ENCODE measurements at regions not wholly inside any gene's neighbourhood (a gene's known extent, or its start where the extent isn't known, plus 50 kb on each side); places are given as distances from the start of the nearest gene placed in this dataset.

DNA sequence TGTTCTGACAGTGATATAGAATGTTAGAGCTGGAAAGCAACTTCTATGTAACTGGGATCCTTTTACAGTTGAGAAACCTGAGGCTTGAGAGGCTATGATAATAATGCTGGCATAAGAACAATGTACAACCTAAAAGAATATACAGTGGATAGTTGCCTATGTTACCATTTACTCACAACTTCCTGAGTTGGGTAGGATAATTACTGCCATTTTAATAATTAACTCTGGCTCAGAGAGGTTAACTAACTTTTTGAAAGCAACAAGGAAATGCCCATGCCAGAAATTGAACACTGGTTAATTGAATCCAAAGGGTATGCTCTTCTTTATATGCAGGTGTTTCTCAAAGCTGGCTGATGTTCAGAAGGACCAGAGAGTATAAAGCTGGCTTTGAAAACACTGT lies 530.7 kb upstream of the MAP3K7 start:
- Histone ChIP-seq H3K36me3 (ENCODE audit: control insufficient read depth in 3 of 3, insufficient read depth in 3 of 3, low read length in 3 of 3) (no peaks in the 10 kb centered on the region), H3K9ac (ENCODE audit: low read depth in 1 of 3, low read length in 3 of 3) (no peak overlapping the region), H3K9me3 (ENCODE audit: control insufficient read depth in 3 of 3, low read length in 3 of 3) (no peaks in the 10 kb centered on the region), H3K27me3 (ENCODE audit: control insufficient read depth in 3 of 3, insufficient read depth in 3 of 3, low read length in 3 of 3) (no peaks in the 10 kb centered on the region), H3K27ac (ENCODE audit: low read depth, low read length) (no peak overlapping the region), H3K4me1 (ENCODE audit: control insufficient read depth in 3 of 3, insufficient read depth in 3 of 3, low read length in 3 of 3) (no peaks in the 10 kb centered on the region), H3K4me3 (ENCODE audit: low read length in 3 of 3) (no peak overlapping the region)

DNA sequence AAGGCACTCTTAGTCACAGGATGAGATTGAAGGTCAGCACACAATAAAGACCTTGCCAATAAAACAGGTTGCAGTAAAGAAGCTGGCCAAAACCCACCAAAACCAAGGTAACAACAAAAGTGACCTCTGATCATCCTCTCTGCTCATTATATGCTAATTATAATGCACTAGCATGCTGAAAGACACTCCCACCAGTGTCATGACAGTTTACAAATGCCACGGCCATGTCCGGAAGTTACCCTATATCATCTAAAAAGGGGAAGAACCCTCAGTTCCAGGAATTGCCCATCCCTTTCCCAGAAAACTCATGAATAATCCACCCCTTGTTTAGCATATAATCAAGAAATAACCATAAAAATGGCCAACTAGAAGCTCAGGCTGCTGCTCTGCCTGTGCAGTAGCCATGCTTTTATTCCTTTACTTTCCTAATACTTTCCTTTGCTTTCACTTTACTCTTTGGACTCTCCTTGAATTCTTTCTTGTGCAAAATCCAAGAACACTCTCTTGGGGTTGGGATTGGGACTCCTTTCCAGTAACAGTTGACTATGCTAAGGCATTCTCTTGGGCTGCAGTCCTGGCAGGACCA lies 527.3 kb upstream of the MAP3K7 start:
- H3K4me3 ChIP-seq (ENCODE audit: low read length in 3 of 3) = no peak overlapping the region
- no peaks in the 10 kb centered on the region for H3K36me3 ChIP-seq (ENCODE audit: control insufficient read depth in 3 of 3, insufficient read depth in 3 of 3, low read length in 3 of 3)
- no peak overlapping the region for H3K27ac ChIP-seq (ENCODE audit: low read depth, low read length)
- no peaks in the 10 kb centered on the region for H3K4me1 ChIP-seq (ENCODE audit: control insufficient read depth in 3 of 3, insufficient read depth in 3 of 3, low read length in 3 of 3)
- H3K27me3 ChIP-seq (ENCODE audit: control insufficient read depth in 3 of 3, insufficient read depth in 3 of 3, low read length in 3 of 3) = no peaks in the 10 kb centered on the region
- H3K9me3 ChIP-seq (ENCODE audit: control insufficient read depth in 3 of 3, low read length in 3 of 3) = no peaks in the 10 kb centered on the region
- H3K9ac ChIP-seq (ENCODE audit: low read depth in 1 of 3, low read length in 3 of 3) = no peak overlapping the region

DNA sequence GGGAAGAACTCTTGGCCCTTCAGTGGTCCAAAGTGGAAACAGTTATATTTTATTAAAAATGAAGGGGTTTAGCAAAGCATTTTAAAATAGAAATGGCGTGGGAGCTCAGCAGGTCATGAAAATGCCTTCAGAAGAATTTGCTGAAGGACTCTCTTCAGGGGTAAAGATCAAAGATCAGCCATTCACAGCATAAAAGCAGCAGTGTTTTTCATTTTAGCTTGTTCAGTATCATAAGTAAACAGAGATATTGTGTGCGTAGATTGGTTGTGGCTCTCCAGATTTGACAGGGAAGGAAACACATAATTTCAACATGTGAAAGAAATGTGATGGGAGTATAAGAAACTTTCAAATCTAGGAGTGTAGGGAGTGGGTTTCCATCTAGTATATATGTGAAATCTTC lies 519.2 kb upstream of the MAP3K7 start:
- Histone ChIP-seq H3K4me1 (ENCODE audit: control insufficient read depth in 3 of 3, insufficient read depth in 3 of 3, low read length in 3 of 3) (no peaks in the 10 kb centered on the region), H3K4me3 (ENCODE audit: low read length in 3 of 3) (no peak overlapping the region)

DNA sequence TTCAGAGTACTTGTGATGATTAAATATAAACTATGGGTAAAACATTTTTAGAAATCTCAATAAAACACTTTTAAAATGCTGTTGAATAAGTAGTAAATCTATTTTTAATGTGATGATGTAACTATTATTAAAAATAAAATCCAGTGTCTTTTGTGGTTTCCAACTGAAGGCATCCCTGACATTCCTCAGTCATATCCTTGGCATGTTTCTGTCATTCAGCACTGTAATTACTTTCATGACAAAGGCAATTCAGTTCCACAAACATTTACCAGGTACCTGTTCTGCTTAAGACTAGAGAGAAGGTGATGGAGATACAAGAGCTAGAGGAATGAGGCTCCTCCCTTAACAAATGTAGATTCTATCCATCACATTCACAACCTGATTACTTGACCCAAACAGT lies 518.7 kb upstream of the MAP3K7 start:
- no peaks in the 10 kb centered on the region for H3K36me3 ChIP-seq (ENCODE audit: control insufficient read depth in 3 of 3, insufficient read depth in 3 of 3, low read length in 3 of 3)
- no peaks in the 10 kb centered on the region for H3K27me3 ChIP-seq (ENCODE audit: control insufficient read depth in 3 of 3, insufficient read depth in 3 of 3, low read length in 3 of 3)
- H3K9ac ChIP-seq (ENCODE audit: low read depth in 1 of 3, low read length in 3 of 3) = no peak overlapping the region
- H3K4me3 ChIP-seq (ENCODE audit: low read length in 3 of 3) = no peak overlapping the region
- H3K27ac ChIP-seq (ENCODE audit: low read depth, low read length) = no peak overlapping the region
- no peaks in the 10 kb centered on the region for H3K4me1 ChIP-seq (ENCODE audit: control insufficient read depth in 3 of 3, insufficient read depth in 3 of 3, low read length in 3 of 3)
- no peaks in the 10 kb centered on the region for H3K9me3 ChIP-seq (ENCODE audit: control insufficient read depth in 3 of 3, low read length in 3 of 3)

More for the DNA sequence above, 519.2 kb upstream of the MAP3K7 start:
- H3K27ac ChIP-seq (ENCODE audit: low read depth, low read length) = no peak overlapping the region
- no peaks in the 10 kb centered on the region for H3K27me3 ChIP-seq (ENCODE audit: control insufficient read depth in 3 of 3, insufficient read depth in 3 of 3, low read length in 3 of 3)
- H3K9ac ChIP-seq (ENCODE audit: low read depth in 1 of 3, low read length in 3 of 3) = no peak overlapping the region
- no peaks in the 10 kb centered on the region for H3K9me3 ChIP-seq (ENCODE audit: control insufficient read depth in 3 of 3, low read length in 3 of 3)
- H3K36me3 ChIP-seq (ENCODE audit: control insufficient read depth in 3 of 3, insufficient read depth in 3 of 3, low read length in 3 of 3) = no peaks in the 10 kb centered on the region

DNA sequence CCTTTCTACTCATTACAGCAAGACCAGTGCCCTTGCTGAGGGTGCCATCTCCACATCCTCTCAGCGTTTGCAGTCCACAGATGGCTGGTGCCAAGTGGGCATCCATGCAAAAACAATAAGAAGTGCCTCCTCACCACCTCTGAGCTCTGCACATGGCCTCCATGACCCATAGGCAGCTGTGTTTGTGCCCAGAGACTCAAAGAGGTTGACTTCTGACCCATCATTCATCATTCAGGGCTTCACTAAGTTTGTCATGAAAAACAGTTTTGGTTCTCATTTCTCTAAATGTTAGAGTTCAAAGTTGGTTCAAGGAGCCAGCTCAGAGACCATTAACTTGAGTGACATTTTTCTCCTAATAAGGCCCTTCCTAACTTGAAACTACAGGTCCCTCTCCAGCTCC lies 512.6 kb upstream of the MAP3K7 start:
- no peak overlapping the region for H3K9ac ChIP-seq (ENCODE audit: low read depth in 1 of 3, low read length in 3 of 3)
- no peak overlapping the region for H3K27ac ChIP-seq (ENCODE audit: low read depth, low read length)

DNA sequence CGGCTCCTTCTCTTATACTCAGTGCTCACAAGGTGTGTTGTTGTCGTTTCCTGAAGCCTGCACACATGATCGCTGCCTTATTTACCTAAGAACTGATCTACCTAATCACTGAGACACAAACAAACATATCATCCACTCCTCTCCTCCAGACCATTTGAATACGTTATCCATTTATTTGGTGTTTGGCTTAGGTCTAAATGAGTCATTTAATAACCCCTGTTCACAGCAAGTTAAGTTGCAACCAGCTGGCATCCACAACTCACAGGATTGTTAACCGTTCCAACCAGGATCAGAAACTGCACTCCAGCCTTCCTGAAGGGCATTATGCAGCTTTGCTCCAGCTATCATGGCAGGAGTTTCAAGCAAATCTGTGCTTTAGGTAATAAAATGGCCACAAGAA lies 511.1 kb upstream of the MAP3K7 start:
- no peak overlapping the region for H3K27ac ChIP-seq (ENCODE audit: low read depth, low read length)
- no peaks in the 10 kb centered on the region for H3K27me3 ChIP-seq (ENCODE audit: control insufficient read depth in 3 of 3, insufficient read depth in 3 of 3, low read length in 3 of 3)
- no peaks in the 10 kb centered on the region for H3K9me3 ChIP-seq (ENCODE audit: control insufficient read depth in 3 of 3, low read length in 3 of 3)
- H3K4me1 ChIP-seq (ENCODE audit: control insufficient read depth in 3 of 3, insufficient read depth in 3 of 3, low read length in 3 of 3) = peaks cover 0 to 6% (median 0%) of the 10 kb centered on the region in 3 donors
- no peak overlapping the region for H3K9ac ChIP-seq (ENCODE audit: low read depth in 1 of 3, low read length in 3 of 3)
- H3K36me3 ChIP-seq (ENCODE audit: control insufficient read depth in 3 of 3, insufficient read depth in 3 of 3, low read length in 3 of 3) = no peaks in the 10 kb centered on the region
- no peak overlapping the region for H3K4me3 ChIP-seq (ENCODE audit: low read length in 3 of 3)

More for the DNA sequence above, 512.6 kb upstream of the MAP3K7 start:
- H3K9me3 ChIP-seq (ENCODE audit: control insufficient read depth in 3 of 3, low read length in 3 of 3) = no peaks in the 10 kb centered on the region
- peaks cover 0 to 6% (median 0%) of the 10 kb centered on the region in 3 donors for H3K4me1 ChIP-seq (ENCODE audit: control insufficient read depth in 3 of 3, insufficient read depth in 3 of 3, low read length in 3 of 3)
- no peaks in the 10 kb centered on the region for H3K36me3 ChIP-seq (ENCODE audit: control insufficient read depth in 3 of 3, insufficient read depth in 3 of 3, low read length in 3 of 3)
- no peaks in the 10 kb centered on the region for H3K27me3 ChIP-seq (ENCODE audit: control insufficient read depth in 3 of 3, insufficient read depth in 3 of 3, low read length in 3 of 3)
- H3K4me3 ChIP-seq (ENCODE audit: low read length in 3 of 3) = no peak overlapping the region

DNA sequence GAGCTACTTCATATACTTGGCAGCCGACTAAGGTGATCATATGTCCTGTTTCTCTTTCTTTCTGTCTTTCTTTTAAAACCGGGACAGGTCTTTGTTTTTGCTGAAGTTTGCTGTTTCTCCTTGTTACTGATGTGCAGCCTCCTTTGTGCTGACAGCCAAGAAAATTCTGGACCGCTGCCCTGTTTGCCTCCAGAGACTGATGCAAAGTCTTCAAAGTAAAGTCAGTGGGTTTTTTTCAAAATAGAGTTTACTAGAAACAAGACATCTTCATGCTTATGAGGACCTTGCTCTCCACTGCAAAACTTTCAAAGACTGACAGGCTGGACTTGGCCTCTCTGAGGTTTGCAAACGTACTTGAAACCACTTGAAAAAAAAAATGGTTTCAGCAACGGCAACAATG lies 510.5 kb upstream of the MAP3K7 start:
- no peak overlapping the region for H3K9ac ChIP-seq (ENCODE audit: low read depth in 1 of 3, low read length in 3 of 3)
- H3K9me3 ChIP-seq (ENCODE audit: control insufficient read depth in 3 of 3, low read length in 3 of 3) = no peaks in the 10 kb centered on the region
- no peaks in the 10 kb centered on the region for H3K27me3 ChIP-seq (ENCODE audit: control insufficient read depth in 3 of 3, insufficient read depth in 3 of 3, low read length in 3 of 3)
- no peak overlapping the region for H3K27ac ChIP-seq (ENCODE audit: low read depth, low read length)
- H3K4me3 ChIP-seq (ENCODE audit: low read length in 3 of 3) = no peak overlapping the region
- H3K4me1 ChIP-seq (ENCODE audit: control insufficient read depth in 3 of 3, insufficient read depth in 3 of 3, low read length in 3 of 3) = peaks cover 0 to 6% (median 0%) of the 10 kb centered on the region in 3 donors
- no peaks in the 10 kb centered on the region for H3K36me3 ChIP-seq (ENCODE audit: control insufficient read depth in 3 of 3, insufficient read depth in 3 of 3, low read length in 3 of 3)

DNA sequence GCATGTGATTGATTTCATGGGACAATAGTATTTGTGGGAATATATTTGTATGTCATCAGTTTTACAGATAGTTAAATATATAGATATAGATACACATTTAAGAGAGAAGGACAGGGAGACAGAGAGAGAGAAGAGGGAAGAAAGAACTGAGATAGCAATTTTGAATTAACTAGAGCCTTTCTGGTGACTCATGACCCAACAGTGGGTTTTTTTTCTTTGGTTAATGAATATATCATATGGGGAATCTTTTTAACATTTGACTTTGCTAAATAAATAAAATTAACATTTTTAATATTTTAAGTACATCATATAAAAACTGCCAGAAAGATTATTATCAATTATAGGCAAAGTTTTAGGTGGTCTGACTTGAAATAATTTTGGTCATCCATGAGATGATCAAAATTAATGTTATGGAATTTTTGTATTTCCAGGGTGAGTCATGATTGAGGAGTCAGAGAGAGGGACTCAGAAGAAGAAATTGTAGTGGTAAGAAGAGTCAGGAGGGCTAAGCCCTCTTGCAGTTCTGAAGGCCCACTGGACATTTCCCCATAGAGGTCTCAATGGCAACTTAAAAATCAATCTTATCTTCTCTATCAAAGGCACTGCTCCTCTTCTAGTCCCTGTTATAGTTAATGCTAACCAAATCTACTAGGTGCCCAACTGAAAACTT lies 508.1 kb upstream of the MAP3K7 start:
- Histone ChIP-seq H3K27me3 (ENCODE audit: control insufficient read depth in 3 of 3, insufficient read depth in 3 of 3, low read length in 3 of 3) (no peaks in the 10 kb centered on the region), H3K27ac (ENCODE audit: low read depth, low read length) (no peak overlapping the region), H3K36me3 (ENCODE audit: control insufficient read depth in 3 of 3, insufficient read depth in 3 of 3, low read length in 3 of 3) (no peaks in the 10 kb centered on the region), H3K4me3 (ENCODE audit: low read length in 3 of 3) (no peak overlapping the region), H3K9me3 (ENCODE audit: control insufficient read depth in 3 of 3, low read length in 3 of 3) (no peaks in the 10 kb centered on the region), H3K4me1 (ENCODE audit: control insufficient read depth in 3 of 3, insufficient read depth in 3 of 3, low read length in 3 of 3) (peaks cover 0 to 6% (median 0%) of the 10 kb centered on the region in 3 donors), H3K9ac (ENCODE audit: low read depth in 1 of 3, low read length in 3 of 3) (no peak overlapping the region)

DNA sequence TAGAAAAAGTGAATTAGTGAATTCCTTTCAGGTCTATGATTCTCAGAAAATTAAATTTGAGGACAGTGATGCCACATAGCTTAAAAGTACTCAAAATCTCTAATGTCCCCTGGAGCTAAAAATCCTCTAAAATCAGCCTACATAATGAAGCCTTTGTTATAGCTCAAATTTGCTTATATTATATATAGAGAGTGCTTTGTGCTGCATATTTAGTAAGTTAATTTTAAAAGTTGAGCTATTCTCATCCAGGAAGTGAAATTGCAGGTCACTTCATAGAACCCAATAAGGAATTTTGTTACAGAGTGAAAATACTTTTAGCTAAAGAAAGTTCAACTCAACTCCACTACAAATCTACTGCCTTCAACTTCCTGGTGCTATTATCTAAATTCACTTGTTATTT lies 507.5 kb upstream of the MAP3K7 start:
- Histone ChIP-seq H3K4me3 (ENCODE audit: low read length in 3 of 3) (no peak overlapping the region), H3K4me1 (ENCODE audit: control insufficient read depth in 3 of 3, insufficient read depth in 3 of 3, low read length in 3 of 3) (peaks cover 0 to 6% (median 0%) of the 10 kb centered on the region in 3 donors), H3K27ac (ENCODE audit: low read depth, low read length) (no peak overlapping the region), H3K27me3 (ENCODE audit: control insufficient read depth in 3 of 3, insufficient read depth in 3 of 3, low read length in 3 of 3) (no peaks in the 10 kb centered on the region), H3K9ac (ENCODE audit: low read depth in 1 of 3, low read length in 3 of 3) (no peak overlapping the region), H3K36me3 (ENCODE audit: control insufficient read depth in 3 of 3, insufficient read depth in 3 of 3, low read length in 3 of 3) (no peaks in the 10 kb centered on the region), H3K9me3 (ENCODE audit: control insufficient read depth in 3 of 3, low read length in 3 of 3) (no peaks in the 10 kb centered on the region)

DNA sequence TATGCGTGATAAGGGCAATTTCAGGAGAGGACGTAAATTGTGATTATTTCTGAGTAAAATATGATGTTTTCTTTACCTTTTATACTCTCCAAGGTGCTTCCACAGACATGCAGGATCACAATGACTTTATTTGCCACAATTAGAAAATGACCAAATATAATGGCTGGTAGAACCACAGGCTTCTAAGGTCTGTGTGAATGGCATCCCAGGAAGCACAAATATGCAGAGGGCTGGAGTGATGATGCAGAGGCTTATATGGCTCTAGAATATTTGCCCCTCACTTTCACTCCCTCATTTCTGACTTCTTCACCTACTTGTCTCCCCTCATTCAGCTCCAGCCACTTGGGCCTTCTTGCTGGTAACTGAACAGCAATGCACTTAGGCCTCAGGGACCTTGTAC lies 502.1 kb upstream of the MAP3K7 start:
- Histone ChIP-seq H3K9me3 (ENCODE audit: control insufficient read depth in 3 of 3, low read length in 3 of 3) (no peaks in the 10 kb centered on the region), H3K36me3 (ENCODE audit: control insufficient read depth in 3 of 3, insufficient read depth in 3 of 3, low read length in 3 of 3) (no peaks in the 10 kb centered on the region), H3K9ac (ENCODE audit: low read depth in 1 of 3, low read length in 3 of 3) (no peak overlapping the region), H3K27ac (ENCODE audit: low read depth, low read length) (no peak overlapping the region), H3K4me3 (ENCODE audit: low read length in 3 of 3) (no peak overlapping the region), H3K27me3 (ENCODE audit: control insufficient read depth in 3 of 3, insufficient read depth in 3 of 3, low read length in 3 of 3) (no peaks in the 10 kb centered on the region), H3K4me1 (ENCODE audit: control insufficient read depth in 3 of 3, insufficient read depth in 3 of 3, low read length in 3 of 3) (no peaks in the 10 kb centered on the region)

All from skeletal muscle tissue (tissue), 3 donors.